Epidermal melanocyte (primary cell): ENCODE measurements at regions not wholly inside any gene's neighbourhood (a gene's known extent, or its start where the extent isn't known, plus 50 kb on each side); places are given as distances from the start of the nearest gene placed in this dataset.

Source experiments
- DNase-seq: peaks from one replicate; pipeline ENCODE4 v3.0.0; 2011; ENCODE audit warnings: low spot score; ENCODE audit not compliant: insufficient read length

- DNase-seq = no peak
Observed at GRCh38 chr21:34192646-34193285, 119.4 kb downstream of the MRPS6 start.

GRCh38 chr21:34195335-34195734, 122.0 kb downstream of the MRPS6 start:
- DNase-seq = no peak

GRCh38 chr21:34196996-34197395, 123.6 kb downstream of the MRPS6 start:
- DNase-seq = no peak

DNA sequence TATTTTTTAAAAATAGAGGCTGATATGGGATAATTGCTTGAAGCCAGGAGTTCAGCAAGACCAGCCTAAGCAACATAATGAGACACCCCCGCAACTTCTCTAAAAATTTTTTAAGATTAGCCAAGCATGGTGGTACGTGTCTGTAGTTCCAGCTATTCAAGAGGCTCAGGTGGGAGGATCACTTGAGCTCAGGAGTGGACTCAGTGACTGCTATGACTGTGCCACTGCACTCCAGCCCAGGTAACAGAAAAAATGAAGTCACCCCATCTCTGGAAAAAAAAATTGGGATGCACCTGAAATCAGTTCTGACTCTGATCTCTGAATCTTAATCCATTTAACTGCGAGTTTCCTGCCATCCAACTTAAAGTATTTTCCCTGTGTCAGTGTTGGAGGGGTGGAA, 124.2 kb downstream of the MRPS6 start:
- no peak for DNase-seq

- no peak for DNase-seq
Observed at GRCh38 chr21:34198231-34199120, 125.1 kb downstream of the MRPS6 start.

GRCh38 chr21:34199121-34199910, 125.9 kb downstream of the MRPS6 start:
- DNase-seq = no peak

DNA sequence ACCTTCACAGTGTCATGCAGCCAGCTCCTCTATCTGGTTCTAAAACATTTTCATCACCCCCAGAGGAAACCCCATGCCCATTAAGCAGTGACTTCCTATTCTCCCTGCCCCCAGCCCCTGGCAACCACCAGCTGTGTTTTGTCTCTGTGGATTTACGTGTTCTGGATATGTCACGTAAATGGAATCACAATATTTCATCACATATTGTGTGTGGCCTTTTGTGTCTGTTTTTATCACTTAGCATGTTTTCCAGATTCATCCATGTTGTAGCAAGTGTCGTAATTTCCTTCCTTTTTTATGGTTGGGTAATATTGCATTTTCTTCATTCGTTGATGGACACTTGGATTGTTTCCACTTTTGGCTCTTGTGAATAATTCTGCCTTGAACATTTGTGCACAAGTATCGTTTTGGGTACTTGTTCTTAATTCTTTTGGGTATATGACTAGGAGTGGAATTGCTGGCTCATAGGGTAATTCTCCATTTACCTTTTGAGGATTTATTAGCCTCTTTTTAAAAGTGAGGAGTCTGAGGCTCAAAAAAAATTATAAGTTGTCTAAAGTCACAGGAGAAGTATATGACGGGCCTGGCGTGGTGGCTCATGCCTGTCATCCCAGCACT, 127.0 kb downstream of the MRPS6 start:
- no peak for DNase-seq

DNA sequence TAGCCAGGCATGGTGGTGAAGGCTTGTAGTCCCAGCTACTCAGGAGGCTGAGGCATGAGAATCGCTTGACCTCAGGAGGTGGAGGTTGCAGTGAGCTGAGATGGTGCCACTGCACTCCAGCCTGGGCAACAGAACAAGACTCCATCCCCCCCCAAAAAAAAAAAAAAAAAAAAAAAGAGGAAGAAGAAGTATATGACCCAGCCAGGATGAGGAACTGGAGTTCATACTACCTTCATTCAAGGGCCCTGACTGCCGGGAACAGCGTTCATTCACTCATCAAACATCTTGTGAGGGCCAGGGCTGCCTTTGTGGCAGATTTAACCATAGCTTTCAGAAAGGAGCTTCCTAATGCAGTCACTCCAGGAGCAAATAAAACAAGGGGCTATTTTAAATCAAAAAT, 127.6 kb downstream of the MRPS6 start:
- no peak for DNase-seq

DNA sequence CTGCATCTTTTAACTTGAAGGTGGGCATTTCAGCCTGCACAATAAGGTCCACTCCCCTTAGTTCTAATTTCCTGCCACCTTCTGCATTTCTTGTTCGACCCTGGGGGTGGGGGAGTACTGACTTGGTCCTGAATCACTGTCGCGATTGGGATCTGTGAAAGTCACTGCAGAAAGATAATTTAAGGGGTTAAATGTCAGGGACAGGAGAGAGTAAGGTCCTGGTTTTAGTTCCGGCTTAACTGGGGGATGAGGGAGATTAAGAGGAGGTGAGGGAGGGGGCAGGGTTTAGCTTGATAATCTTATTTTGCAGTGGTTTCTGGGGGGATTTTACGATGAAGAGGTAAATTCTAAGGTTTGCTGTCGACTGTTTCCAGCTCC, 128.1 kb downstream of the MRPS6 start:
- no peak for DNase-seq

- DNase-seq = no peak
Observed at GRCh38 chr21:34202553-34203372, 129.4 kb downstream of the MRPS6 start.

GRCh38 chr21:34203851-34204420, 130.6 kb downstream of the MRPS6 start:
- DNase-seq = no peak

DNA sequence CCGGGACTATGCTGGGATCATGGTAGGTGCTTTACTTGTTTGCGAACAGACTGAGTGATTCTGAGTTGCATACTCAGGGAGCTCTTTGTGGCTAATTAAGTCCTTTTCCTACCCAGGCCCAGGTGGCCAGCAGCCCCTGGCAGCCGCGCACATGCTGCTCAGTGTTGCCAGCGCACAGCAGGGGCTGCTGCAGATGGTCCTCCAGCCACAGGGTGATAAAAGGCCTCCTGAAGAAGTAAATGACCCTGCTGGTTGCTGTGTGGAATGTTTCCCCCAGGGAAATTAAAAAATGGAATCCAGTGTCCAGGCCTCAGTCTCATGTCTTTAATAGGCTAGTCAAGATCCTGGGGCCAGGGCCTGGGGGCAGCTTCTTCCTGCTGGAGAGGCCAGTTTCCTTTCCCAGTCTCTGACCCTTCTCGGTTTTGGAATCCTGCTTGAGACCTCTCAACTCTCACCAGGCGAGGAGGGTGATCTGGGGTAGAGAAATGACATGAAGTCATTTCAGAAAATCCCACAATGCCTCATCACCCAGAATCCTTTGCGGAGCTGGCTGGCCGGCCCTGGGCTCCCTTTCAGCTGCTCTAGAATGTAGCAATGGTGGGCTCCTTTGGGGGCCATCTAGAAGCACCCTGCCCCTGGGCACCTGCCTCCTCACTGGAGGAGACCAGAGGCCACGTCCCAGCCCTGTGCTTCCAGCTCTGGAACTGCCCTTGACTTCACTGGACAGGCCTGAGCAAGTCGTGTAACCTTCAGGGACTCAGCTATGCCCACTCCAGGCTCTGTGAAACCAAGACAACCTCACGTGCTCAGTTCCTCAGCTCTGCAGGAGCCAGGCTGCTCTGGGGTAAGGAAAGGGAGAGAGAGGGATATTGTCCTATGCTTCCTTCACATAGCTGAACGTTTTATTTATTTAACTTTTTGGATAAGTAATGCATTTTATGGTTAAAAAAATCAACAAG, 131.4 kb downstream of the MRPS6 start:
- DNase-seq = no peak

GRCh38 chr21:34205811-34206571, 132.6 kb downstream of the MRPS6 start:
- no peak for DNase-seq

DNA sequence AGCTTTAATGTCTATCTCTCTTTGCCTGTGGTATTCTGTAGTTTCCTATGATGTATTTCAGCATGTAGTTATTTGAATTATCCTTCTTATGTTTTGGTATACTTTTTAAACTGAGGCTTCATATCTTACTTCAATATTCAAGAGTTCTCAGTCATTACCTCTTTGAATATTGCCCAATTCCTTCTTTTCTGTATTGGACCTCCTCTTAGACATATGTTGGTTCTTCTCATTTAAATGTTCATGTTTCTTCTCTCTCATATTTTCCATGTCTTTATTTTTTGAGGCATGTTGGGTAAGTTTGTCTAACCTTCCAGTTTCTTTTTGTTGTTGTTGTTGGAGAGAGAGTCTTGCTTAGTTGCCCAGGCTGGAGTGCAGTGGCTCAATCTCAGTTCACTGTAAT, 140.6 kb downstream of the MRPS6 start:
- no peak for DNase-seq

- no peak for DNase-seq
Observed at GRCh38 chr21:34215501-34215900, 142.1 kb downstream of the MRPS6 start.

DNA sequence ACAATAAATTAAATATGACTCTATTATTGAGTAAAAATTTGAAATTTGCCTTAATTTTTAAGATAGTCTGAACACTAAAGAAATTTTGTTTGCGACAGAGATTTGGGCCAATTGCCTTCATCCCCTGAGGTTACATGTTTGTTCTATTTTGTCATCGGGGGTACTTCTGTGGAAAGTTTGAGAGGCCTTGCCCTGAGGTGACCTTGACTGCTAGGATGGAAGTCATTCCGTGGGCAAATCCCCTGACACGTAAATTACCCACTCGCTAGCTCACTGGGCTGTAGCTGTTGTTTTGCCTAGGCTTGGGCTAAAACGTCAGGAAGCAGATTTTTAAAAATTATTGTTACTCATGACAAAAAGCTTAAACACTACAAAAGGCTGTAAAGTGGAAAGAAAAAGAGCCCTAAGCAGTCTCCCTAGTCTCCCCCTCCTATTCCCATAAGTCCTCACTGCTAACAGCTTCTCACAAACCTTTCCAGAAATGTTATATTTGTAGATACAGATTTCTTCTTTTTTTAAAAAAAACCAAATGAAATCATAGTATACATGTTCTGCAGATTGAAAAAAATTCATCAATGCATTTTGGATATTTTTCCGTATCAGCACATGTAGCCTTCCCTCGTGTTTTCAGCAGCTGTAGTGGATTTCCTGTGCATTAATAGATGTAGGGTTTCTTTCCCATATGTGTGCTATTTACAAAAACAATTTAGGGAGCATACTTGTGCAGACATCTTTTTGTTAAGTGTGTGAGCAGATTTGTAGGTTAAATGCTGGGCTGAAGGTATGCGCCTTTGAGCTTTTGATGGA, 142.7 kb downstream of the MRPS6 start:
- DNase-seq = no peak

GRCh38 chr21:34216718-34217032, 143.3 kb downstream of the MRPS6 start:
- DNase-seq = no peak

DNA sequence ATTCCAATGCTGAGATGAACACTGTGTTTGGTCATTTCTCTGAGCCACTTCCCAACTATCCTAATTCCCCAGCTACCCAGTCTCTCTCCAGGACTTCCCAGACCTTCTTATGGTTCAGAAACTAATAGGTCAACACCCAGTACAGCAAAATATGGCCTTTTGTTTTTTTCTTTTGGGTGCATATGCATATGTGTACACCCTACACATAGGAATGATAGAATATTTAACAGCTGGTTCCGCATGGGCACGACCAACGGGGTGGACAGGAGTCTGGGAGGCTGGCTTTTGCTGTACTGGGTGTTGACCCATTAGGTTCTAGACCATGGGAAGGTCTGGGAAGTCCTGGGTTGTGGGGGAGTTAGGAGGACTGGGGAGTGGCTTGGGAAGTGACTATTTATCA, 143.9 kb downstream of the MRPS6 start:
- no peak for DNase-seq
